ENCODE measurements at regions not wholly inside any gene's neighbourhood (a gene's known extent, or its start where the extent isn't known, plus 50 kb on each side); places are given as distances from the start of the nearest gene placed in this dataset.

DNA sequence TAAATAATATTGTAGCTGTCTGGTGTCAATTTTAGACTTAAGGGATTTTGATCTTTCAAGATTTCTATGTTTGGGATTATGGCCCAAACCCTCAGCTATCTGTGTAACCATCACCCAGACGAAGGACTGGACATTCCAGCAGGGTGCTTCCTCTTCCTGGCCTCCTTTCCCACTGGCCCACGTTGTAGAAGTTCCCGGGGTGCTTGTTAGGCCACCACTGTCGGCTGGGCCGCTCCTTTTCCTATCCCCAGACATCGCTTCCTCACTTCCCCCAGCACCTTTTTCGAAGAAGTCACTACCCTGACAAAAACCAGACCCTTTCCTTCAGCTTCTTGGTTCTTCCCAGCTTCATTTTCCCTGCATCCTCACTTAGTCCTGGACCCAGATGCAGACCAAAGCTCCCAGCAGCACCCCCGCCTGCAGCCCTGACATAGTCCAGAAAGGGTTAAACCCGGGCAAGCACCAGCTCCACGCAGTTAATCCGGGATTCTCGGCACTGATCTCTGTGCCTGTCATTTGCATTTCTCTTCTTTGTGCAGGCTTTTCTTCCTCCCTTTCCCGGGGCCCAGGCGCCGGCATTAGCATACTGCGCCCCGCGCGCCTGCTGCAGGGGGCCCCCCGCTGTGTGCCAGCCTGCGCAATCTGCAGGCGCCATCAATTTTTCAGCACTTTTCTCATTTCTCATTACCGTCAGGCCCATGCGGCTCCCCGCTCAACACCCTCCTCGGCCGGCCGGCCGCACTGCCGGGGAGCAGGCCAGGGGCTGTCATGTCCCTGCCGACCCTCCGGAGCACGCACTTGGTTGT, 90.6 kb downstream of the ZNF621 start:
- TF ChIP-seq, protein P1, sequence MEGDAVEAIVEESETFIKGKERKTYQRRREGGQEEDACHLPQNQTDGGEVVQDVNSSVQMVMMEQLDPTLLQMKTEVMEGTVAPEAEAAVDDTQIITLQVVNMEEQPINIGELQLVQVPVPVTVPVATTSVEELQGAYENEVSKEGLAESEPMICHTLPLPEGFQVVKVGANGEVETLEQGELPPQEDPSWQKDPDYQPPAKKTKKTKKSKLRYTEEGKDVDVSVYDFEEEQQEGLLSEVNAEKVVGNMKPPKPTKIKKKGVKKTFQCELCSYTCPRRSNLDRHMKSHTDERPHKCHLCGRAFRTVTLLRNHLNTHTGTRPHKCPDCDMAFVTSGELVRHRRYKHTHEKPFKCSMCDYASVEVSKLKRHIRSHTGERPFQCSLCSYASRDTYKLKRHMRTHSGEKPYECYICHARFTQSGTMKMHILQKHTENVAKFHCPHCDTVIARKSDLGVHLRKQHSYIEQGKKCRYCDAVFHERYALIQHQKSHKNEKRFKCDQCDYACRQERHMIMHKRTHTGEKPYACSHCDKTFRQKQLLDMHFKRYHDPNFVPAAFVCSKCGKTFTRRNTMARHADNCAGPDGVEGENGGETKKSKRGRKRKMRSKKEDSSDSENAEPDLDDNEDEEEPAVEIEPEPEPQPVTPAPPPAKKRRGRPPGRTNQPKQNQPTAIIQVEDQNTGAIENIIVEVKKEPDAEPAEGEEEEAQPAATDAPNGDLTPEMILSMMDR (IDR thresholded peaks at IDR 0.05; ENCODE audit: unreplicated experiment): no peak
- CTCF ChIA-PET: no interaction called here
- no peak overlapping the region for H3K4me3 Mint-ChIP-seq (ENCODE audit: low read depth, unreplicated experiment)

DNA sequence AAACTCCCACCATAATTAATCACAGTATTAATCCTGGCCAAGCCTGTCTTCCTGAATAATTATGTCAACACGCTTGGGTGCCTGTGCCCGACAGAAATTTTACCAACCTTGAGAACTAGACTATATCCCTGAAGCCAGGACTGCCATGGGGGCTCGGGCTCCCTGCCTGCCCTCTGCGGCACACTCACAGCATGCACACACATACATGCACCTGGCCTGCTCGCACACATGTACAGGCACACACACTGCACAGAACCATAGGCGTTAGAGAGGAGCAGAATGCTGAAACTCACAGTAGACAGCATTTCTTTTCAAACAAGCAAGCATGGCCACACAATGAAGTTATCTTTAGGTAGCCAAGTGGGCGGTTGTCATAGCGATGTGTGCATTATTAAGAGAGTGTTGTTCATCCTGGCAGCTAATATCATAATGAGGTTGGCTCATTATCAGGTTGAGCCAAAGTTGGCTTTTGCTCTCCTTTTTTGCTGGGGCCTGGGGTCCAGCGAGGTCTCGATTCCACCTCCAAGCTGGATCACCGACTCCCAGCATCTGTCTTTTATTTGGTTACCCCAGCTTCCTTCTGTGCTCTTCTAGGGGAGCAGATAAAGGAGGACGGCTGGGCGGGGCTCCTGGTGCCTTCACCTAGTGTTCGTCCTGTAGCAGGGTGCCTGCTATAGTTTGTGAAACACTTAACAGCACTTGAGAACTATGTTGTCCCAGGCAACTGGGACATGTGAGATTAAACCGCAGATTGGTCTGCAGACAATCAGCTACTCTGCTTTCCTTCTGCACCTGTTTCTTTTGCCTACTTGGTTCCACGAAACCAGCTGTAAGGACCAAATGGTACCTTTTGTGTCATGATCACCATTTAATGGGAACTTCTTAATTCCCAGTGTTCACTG, 91.4 kb downstream of the ZNF621 start:
- no peak for DNase-seq
- no TSS peak for BruUV-seq (replicated peaks)
- Mint-ChIP-seq H3K4me1 (ENCODE audit: low read depth, unreplicated experiment) (no peaks in the 10 kb centered on the region), H3K27me3 (ENCODE audit: unreplicated experiment) (peaks cover 53% of the 10 kb centered on the region), H3K27ac (ENCODE audit: unreplicated experiment) (no peak overlapping the region), H3K4me3 (ENCODE audit: low read depth, unreplicated experiment) (no peak overlapping the region), H3K36me3 (ENCODE audit: insufficient read depth, unreplicated experiment) (no peaks in the 10 kb centered on the region), H3K9me3 (ENCODE audit: low read depth, unreplicated experiment) (no peaks in the 10 kb centered on the region)
- TF ChIP-seq, protein P1 (IDR thresholded peaks at IDR 0.05; ENCODE audit: unreplicated experiment): no peak
- intact Hi-C loops (cut with micrococcal nuclease; ENCODE audit: unreplicated experiment): no loop called here
- CTCF ChIA-PET: no interaction called here

More for the DNA sequence above, 90.6 kb downstream of the ZNF621 start:
- Mint-ChIP-seq H3K36me3 (ENCODE audit: insufficient read depth, unreplicated experiment) (no peaks in the 10 kb centered on the region), H3K27ac (ENCODE audit: unreplicated experiment) (no peak overlapping the region), H3K4me1 (ENCODE audit: low read depth, unreplicated experiment) (no peaks in the 10 kb centered on the region), H3K27me3 (ENCODE audit: unreplicated experiment) (peaks cover 53% of the 10 kb centered on the region), H3K9me3 (ENCODE audit: low read depth, unreplicated experiment) (no peaks in the 10 kb centered on the region)
- DNase-seq: no peak
- intact Hi-C loops (cut with micrococcal nuclease; ENCODE audit: unreplicated experiment): no loop called here
- BruUV-seq (replicated peaks): no TSS peak

DNA sequence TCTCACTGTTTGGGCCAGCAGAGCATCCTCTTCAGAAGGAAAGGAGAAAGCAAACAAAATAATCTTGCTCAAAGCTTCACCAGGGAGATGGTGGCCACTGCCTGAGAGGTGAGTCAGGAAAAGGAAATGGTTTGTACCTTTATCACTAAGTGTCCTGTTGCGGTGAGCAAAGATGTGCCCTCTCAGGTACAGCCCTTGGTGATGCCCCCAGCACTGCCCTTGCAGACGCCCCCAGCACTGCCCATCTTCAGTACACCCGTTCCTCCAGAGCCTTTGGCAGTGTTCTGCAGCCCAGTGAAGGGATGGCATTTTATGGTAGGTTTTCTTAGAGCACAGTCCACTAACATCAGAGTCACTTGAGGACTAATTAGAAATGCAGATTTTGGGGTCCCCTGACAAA, 92.3 kb downstream of the ZNF621 start:
- CTCF ChIA-PET: no interaction called here
- Mint-ChIP-seq H3K9me3 (ENCODE audit: low read depth, unreplicated experiment) (no peaks in the 10 kb centered on the region), H3K27ac (ENCODE audit: unreplicated experiment) (no peak overlapping the region), H3K36me3 (ENCODE audit: insufficient read depth, unreplicated experiment) (no peaks in the 10 kb centered on the region), H3K4me3 (ENCODE audit: low read depth, unreplicated experiment) (no peak overlapping the region), H3K27me3 (ENCODE audit: unreplicated experiment) (peaks cover 43% of the 10 kb centered on the region), H3K4me1 (ENCODE audit: low read depth, unreplicated experiment) (no peaks in the 10 kb centered on the region)
- intact Hi-C loops (cut with micrococcal nuclease; ENCODE audit: unreplicated experiment): no loop called here
- DNase-seq: no peak
- BruUV-seq (replicated peaks): no TSS peak
- TF ChIP-seq, protein P1 (IDR thresholded peaks at IDR 0.05; ENCODE audit: unreplicated experiment): no peak

DNA sequence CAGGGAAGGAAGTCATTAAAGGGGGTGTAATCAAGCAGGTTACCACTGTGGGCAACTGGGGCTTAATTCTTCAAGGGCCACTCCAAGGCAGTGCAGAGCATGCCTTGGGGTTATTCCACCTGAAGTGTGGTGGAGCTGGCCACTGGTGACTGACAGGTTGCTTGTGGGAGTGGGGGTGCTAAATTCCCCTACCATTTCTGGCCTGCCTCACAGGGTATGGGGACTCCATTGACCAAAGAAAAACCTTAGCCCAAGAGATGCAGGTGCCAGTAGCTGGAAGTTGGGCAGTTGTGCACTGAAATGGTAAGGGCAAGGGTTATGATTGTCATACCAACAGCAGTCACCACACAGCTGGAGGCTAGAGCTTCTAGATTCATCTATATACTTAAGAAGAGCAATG, 93.4 kb downstream of the ZNF621 start:
- Mint-ChIP-seq H3K9me3 (ENCODE audit: low read depth, unreplicated experiment) (peaks cover 2% of the 10 kb centered on the region), H3K4me1 (ENCODE audit: low read depth, unreplicated experiment) (no peaks in the 10 kb centered on the region), H3K27me3 (ENCODE audit: unreplicated experiment) (peaks cover 40% of the 10 kb centered on the region), H3K27ac (ENCODE audit: unreplicated experiment) (no peak overlapping the region), H3K36me3 (ENCODE audit: insufficient read depth, unreplicated experiment) (no peaks in the 10 kb centered on the region), H3K4me3 (ENCODE audit: low read depth, unreplicated experiment) (no peak overlapping the region)
- intact Hi-C loops (cut with micrococcal nuclease; ENCODE audit: unreplicated experiment): no loop called here
- CTCF ChIA-PET: no interaction called here
- BruUV-seq (replicated peaks): no TSS peak
- no peak for DNase-seq
- TF ChIP-seq, protein P1 (IDR thresholded peaks at IDR 0.05; ENCODE audit: unreplicated experiment): no peak

Data from Calu3 (cell line).